ENCODE measurements at regions not wholly inside any gene's neighbourhood (a gene's known extent, or its start where the extent isn't known, plus 50 kb on each side); places are given as distances from the start of the nearest gene placed in this dataset.

DNA sequence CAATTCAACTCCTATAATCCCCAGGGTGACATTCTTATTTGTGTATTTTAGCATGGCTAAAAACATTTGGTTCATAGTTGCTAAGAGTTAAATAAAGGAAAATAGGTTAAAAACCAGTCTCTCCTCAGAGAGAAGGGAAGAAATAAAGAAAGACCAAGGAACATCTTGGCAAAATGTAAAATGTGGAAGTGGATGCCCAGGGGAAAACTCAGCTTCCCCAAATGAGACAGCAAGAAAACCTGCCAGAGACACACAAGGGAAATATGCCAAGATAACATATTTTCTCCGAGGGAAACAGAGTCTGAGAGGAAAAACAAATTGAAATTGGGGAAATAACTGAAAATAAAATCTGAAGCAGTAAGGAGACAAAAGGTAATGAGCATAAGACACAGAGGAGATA is 1569.3 kb downstream of the PCDH18 start:
- no peaks in the 10 kb centered on the region for H3K9me3 ChIP-seq (ENCODE audit: control insufficient read depth in 2 of 3, low read length in 3 of 3)
- no peak overlapping the region for H3K4me3 ChIP-seq (ENCODE audit: low read length)
- Mint-ChIP-seq H3K27ac (no peak overlapping the region), H3K36me3 (no peaks in the 10 kb centered on the region), H3K4me1 (no peaks in the 10 kb centered on the region), H3K27me3 (no peaks in the 10 kb centered on the region), H3K9me3 (peaks cover 0 to 19% (median 5%) of the 10 kb centered on the region in 11 donors), H3K4me3 (no peak overlapping the region)
- no peaks in the 10 kb centered on the region for H3K4me1 ChIP-seq (ENCODE audit: control insufficient read depth in 2 of 2, insufficient read depth in 2 of 2, low read length in 2 of 2)
- no peak for ATAC-seq
- H3K36me3 ChIP-seq (ENCODE audit: control insufficient read depth in 2 of 3, insufficient read depth in 3 of 3, low read length in 3 of 3) = no peaks in the 10 kb centered on the region
- no peaks in the 10 kb centered on the region for H3K27me3 ChIP-seq (ENCODE audit: control insufficient read depth in 2 of 2, insufficient read depth in 2 of 2, low read length in 2 of 2)
- POLR2A ChIA-PET = no interaction called here
- intact Hi-C loops (cut with micrococcal nuclease) = no loop called here
- no peak overlapping the region for H3K27ac ChIP-seq (ENCODE audit: low read depth, low read length)
- no peak for DNase-seq
- CTCF ChIA-PET = no interaction called here

DNA sequence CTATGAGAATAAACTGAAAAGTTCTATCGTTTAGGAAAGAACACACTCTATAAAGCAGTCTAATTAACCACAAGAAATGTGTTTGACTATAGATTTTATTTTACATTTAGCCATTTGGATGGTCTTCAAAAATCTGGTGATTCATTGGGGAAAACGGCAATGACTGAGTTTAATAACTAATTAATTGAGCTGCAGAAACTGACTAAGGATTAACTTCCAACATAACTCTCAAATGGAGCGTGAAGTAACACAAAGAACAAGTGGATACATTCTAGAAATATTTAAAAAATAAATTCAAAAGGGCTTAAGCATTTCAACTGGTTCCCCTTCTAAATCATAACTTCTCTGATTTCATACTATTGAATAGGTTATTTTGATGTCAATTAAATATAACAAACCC is 1582.4 kb downstream of the PCDH18 start:
- Mint-ChIP-seq H3K4me3 (no peak overlapping the region), H3K27me3 (no peaks in the 10 kb centered on the region), H3K4me1 (no peaks in the 10 kb centered on the region), H3K27ac (no peak overlapping the region), H3K36me3 (no peaks in the 10 kb centered on the region), H3K9me3 (peaks cover 0 to 10% (median 3%) of the 10 kb centered on the region in 11 donors)
- intact Hi-C loops (cut with micrococcal nuclease) = no loop called here
- Histone ChIP-seq H3K4me3 (ENCODE audit: low read length) (no peak overlapping the region), H3K36me3 (ENCODE audit: control insufficient read depth in 2 of 3, insufficient read depth in 3 of 3, low read length in 3 of 3) (no peaks in the 10 kb centered on the region), H3K27me3 (ENCODE audit: control insufficient read depth in 2 of 2, insufficient read depth in 2 of 2, low read length in 2 of 2) (no peaks in the 10 kb centered on the region), H3K27ac (ENCODE audit: low read depth, low read length) (no peak overlapping the region), H3K9me3 (ENCODE audit: control insufficient read depth in 2 of 3, low read length in 3 of 3) (no peaks in the 10 kb centered on the region), H3K4me1 (ENCODE audit: control insufficient read depth in 2 of 2, insufficient read depth in 2 of 2, low read length in 2 of 2) (no peaks in the 10 kb centered on the region)
- ATAC-seq (no peak), DNase-seq (no peak)
- POLR2A ChIA-PET = no interaction called here
- CTCF ChIA-PET = no interaction called here

DNA sequence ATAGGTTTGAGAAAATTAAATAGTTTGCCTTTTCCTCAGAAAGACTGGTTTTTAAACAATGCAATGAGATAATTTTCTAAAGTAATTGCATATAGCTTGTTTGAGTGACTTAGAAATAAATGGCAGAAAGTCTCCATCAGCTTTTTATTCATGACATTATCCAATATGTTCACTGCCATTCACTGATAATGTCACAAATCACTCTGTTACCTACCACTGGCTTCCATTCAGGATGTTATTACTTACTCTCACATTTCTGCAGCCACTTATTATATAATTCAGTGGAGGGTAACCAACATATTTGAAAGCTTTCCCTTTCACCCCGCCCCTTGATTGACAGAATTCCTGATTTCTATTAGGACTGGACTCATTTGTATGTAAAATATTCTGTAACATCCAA is 1583.5 kb downstream of the PCDH18 start:
- Mint-ChIP-seq H3K27ac (no peak overlapping the region), H3K4me1 (no peaks in the 10 kb centered on the region), H3K4me3 (no peak overlapping the region), H3K27me3 (no peaks in the 10 kb centered on the region), H3K36me3 (no peaks in the 10 kb centered on the region), H3K9me3 (peaks cover 0 to 6% (median 1%) of the 10 kb centered on the region in 11 donors)
- ChIA-PET CTCF (no interaction called here), POLR2A (no interaction called here)
- Histone ChIP-seq H3K9me3 (ENCODE audit: control insufficient read depth in 2 of 3, low read length in 3 of 3) (no peaks in the 10 kb centered on the region), H3K36me3 (ENCODE audit: control insufficient read depth in 2 of 3, insufficient read depth in 3 of 3, low read length in 3 of 3) (no peaks in the 10 kb centered on the region), H3K4me3 (ENCODE audit: low read length) (no peak overlapping the region), H3K4me1 (ENCODE audit: control insufficient read depth in 2 of 2, insufficient read depth in 2 of 2, low read length in 2 of 2) (no peaks in the 10 kb centered on the region), H3K27me3 (ENCODE audit: control insufficient read depth in 2 of 2, insufficient read depth in 2 of 2, low read length in 2 of 2) (no peaks in the 10 kb centered on the region), H3K27ac (ENCODE audit: low read depth, low read length) (no peak overlapping the region)
- intact Hi-C loops (cut with micrococcal nuclease) = no loop called here
- DNase-seq = no peak
- ATAC-seq = no peak

DNA sequence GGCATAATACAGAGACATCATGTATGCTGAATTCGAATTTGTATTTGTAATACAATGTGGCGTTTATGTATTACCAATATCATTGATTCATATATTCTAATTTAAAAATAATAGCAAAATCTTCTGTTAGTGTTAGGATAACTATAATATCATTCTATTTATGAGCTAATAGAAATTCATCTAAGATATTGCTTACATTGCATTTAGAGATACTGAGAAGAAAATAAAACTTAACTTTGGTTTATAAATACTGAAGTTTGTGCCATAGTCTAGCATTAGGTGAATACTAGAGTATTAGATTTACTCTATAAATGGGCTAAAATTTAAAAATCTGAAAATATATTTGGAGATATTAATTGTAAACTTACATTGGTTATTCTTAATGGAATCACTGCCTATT is 1590.6 kb downstream of the PCDH18 start:
- H3K4me3 Mint-ChIP-seq = no peak overlapping the region

DNA sequence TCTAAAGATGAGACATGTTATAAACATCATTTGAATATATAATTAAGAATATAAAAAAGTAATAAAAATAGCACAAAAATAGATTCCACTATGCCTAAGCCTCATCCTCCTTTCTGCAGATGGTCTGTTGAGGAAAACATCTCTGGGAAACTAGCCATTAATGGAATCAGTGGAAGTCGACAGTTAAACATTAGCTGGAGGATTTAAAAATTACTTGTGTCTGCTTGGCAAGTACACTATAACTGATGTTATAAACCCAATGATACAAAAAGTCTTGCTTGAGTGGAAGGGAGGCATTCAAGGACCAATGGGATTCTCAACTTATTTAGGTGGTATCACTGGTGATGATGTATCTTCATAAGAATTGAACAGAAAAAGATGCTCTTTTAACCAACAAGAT is 1598.3 kb downstream of the PCDH18 start:
- Mint-ChIP-seq H3K27ac (no peak overlapping the region), H3K36me3 (no peaks in the 10 kb centered on the region), H3K4me1 (no peaks in the 10 kb centered on the region), H3K27me3 (no peaks in the 10 kb centered on the region), H3K4me3 (no peak overlapping the region), H3K9me3 (peaks cover 0 to 10% (median 2%) of the 10 kb centered on the region in 11 donors)
- intact Hi-C loops (cut with micrococcal nuclease) = no loop called here
- ChIA-PET CTCF (no interaction called here), POLR2A (no interaction called here)
- DNase-seq = no peak
- no peaks in the 10 kb centered on the region for H3K27me3 ChIP-seq (ENCODE audit: control insufficient read depth in 2 of 2, insufficient read depth in 2 of 2, low read length in 2 of 2)
- no peak overlapping the region for H3K27ac ChIP-seq (ENCODE audit: low read depth, low read length)
- no peak for ATAC-seq
- H3K4me3 ChIP-seq (ENCODE audit: low read length) = no peak overlapping the region
- H3K36me3 ChIP-seq (ENCODE audit: control insufficient read depth in 2 of 3, insufficient read depth in 3 of 3, low read length in 3 of 3) = no peaks in the 10 kb centered on the region
- H3K9me3 ChIP-seq (ENCODE audit: control insufficient read depth in 2 of 3, low read length in 3 of 3) = no peaks in the 10 kb centered on the region
- no peaks in the 10 kb centered on the region for H3K4me1 ChIP-seq (ENCODE audit: control insufficient read depth in 2 of 2, insufficient read depth in 2 of 2, low read length in 2 of 2)

More for the DNA sequence above, 1590.6 kb downstream of the PCDH18 start:
- no peaks in the 10 kb centered on the region for H3K36me3 Mint-ChIP-seq
- no peak overlapping the region for H3K4me3 ChIP-seq (ENCODE audit: low read length)
- no peak for ATAC-seq
- POLR2A ChIA-PET = no interaction called here
- H3K27me3 ChIP-seq (ENCODE audit: control insufficient read depth in 2 of 2, insufficient read depth in 2 of 2, low read length in 2 of 2) = no peaks in the 10 kb centered on the region
- H3K9me3 Mint-ChIP-seq = peaks cover 0 to 5% (median 0%) of the 10 kb centered on the region in 11 donors
- H3K36me3 ChIP-seq (ENCODE audit: control insufficient read depth in 2 of 3, insufficient read depth in 3 of 3, low read length in 3 of 3) = no peaks in the 10 kb centered on the region
- H3K4me1 ChIP-seq (ENCODE audit: control insufficient read depth in 2 of 2, insufficient read depth in 2 of 2, low read length in 2 of 2) = no peaks in the 10 kb centered on the region
- no peaks in the 10 kb centered on the region for H3K9me3 ChIP-seq (ENCODE audit: control insufficient read depth in 2 of 3, low read length in 3 of 3)
- CTCF ChIA-PET = no interaction called here
- no peak overlapping the region for H3K27ac Mint-ChIP-seq
- intact Hi-C loops (cut with micrococcal nuclease) = no loop called here
- no peak for DNase-seq
- H3K27ac ChIP-seq (ENCODE audit: low read depth, low read length) = no peak overlapping the region
- H3K4me1 Mint-ChIP-seq = no peaks in the 10 kb centered on the region
- no peaks in the 10 kb centered on the region for H3K27me3 Mint-ChIP-seq

DNA sequence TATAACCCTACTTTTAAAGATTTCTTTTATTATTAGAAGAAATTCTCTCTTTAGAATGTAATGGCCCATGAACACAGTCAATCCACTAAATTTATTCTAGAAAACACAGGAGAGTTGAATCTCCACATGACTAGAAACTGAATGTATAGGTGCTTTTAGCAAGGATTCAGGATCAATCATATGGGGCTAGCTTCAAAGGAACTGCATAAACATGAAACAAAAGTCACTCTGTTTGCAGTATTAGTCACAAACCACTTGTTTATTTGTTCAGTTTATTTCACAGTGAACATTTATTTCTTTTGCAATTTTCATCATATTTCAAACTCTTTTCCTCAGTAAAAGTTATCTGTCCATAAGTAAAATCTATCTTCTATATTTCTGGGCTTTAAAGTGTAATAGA is 1604.6 kb downstream of the PCDH18 start:
- Mint-ChIP-seq H3K27ac (no peak overlapping the region), H3K27me3 (no peaks in the 10 kb centered on the region), H3K4me1 (no peaks in the 10 kb centered on the region), H3K4me3 (no peak overlapping the region), H3K9me3 (peaks cover 0 to 15% (median 5%) of the 10 kb centered on the region in 11 donors), H3K36me3 (no peaks in the 10 kb centered on the region)
- Histone ChIP-seq H3K4me3 (ENCODE audit: low read length) (no peak overlapping the region), H3K9me3 (ENCODE audit: control insufficient read depth in 2 of 3, low read length in 3 of 3) (no peaks in the 10 kb centered on the region), H3K27me3 (ENCODE audit: control insufficient read depth in 2 of 2, insufficient read depth in 2 of 2, low read length in 2 of 2) (no peaks in the 10 kb centered on the region), H3K4me1 (ENCODE audit: control insufficient read depth in 2 of 2, insufficient read depth in 2 of 2, low read length in 2 of 2) (no peaks in the 10 kb centered on the region), H3K27ac (ENCODE audit: low read depth, low read length) (no peak overlapping the region), H3K36me3 (ENCODE audit: control insufficient read depth in 2 of 3, insufficient read depth in 3 of 3, low read length in 3 of 3) (no peaks in the 10 kb centered on the region)
- ChIA-PET CTCF (no interaction called here), POLR2A (no interaction called here)
- no peak for DNase-seq
- intact Hi-C loops (cut with micrococcal nuclease) = no loop called here
- ATAC-seq = no peak

DNA sequence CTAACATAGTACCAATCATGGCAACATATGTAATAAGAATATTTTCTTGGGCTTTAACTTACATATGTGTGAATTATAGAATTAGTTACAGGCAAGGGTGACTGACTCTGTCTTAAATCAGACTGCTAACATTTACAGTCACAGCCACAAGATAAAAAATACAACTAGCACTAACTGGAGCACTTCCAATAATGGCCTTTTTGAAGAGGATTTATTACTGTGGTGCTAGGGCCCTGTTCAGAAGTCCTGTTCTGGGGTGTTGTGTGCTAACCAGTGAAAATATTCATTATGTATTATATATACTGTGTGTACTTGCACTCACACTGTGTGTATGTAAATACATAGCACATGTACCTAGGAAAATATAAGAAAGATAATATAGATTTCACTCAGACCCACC is 1611.2 kb downstream of the PCDH18 start:
- no peaks in the 10 kb centered on the region for H3K4me1 Mint-ChIP-seq
- intact Hi-C loops (cut with micrococcal nuclease) = no loop called here

More for the DNA sequence above, 1611.2 kb downstream of the PCDH18 start:
- no peaks in the 10 kb centered on the region for H3K9me3 ChIP-seq (ENCODE audit: control insufficient read depth in 2 of 3, low read length in 3 of 3)
- CTCF ChIA-PET = no interaction called here
- DNase-seq (no peak), ATAC-seq (no peak)
- POLR2A ChIA-PET = no interaction called here
- no peak overlapping the region for H3K4me3 Mint-ChIP-seq
- peaks cover 0 to 11% (median 5%) of the 10 kb centered on the region in 11 donors for H3K9me3 Mint-ChIP-seq
- no peak overlapping the region for H3K27ac ChIP-seq (ENCODE audit: low read depth, low read length)
- H3K4me3 ChIP-seq (ENCODE audit: low read length) = no peak overlapping the region
- H3K36me3 Mint-ChIP-seq = no peaks in the 10 kb centered on the region
- H3K36me3 ChIP-seq (ENCODE audit: control insufficient read depth in 2 of 3, insufficient read depth in 3 of 3, low read length in 3 of 3) = no peaks in the 10 kb centered on the region
- H3K27me3 ChIP-seq (ENCODE audit: control insufficient read depth in 2 of 2, insufficient read depth in 2 of 2, low read length in 2 of 2) = no peaks in the 10 kb centered on the region
- H3K27me3 Mint-ChIP-seq = no peaks in the 10 kb centered on the region
- H3K27ac Mint-ChIP-seq = no peak overlapping the region
- H3K4me1 ChIP-seq (ENCODE audit: control insufficient read depth in 2 of 2, insufficient read depth in 2 of 2, low read length in 2 of 2) = no peaks in the 10 kb centered on the region

Measured in naive thymus-derived CD4-positive, alpha-beta T cell (primary cell).